Upper lobe of left lung (tissue), 4 donors: ENCODE measurements at regions not wholly inside any gene's neighbourhood (a gene's known extent, or its start where the extent isn't known, plus 50 kb on each side); places are given as distances from the start of the nearest gene placed in this dataset.

Source experiments
- CTCF ChIP-seq, 6 experiments: fragments of 450-650 bp in 4 of 6; fragments of 200-600 bp in 2 of 6; sonication (generic) in 2 of 6; IDR thresholded peaks; one replicate each; pipeline ENCODE4 v1.5.1; 2016 to 2019; ENCODE audit warnings: antibody characterized with exemption in 6 of 6
- EP300 ChIP-seq, 4 donors: sonication (generic); formaldehyde crosslinking; IDR thresholded peaks; one replicate each; pipeline ENCODE4 v1.5.1; 2017; ENCODE audit warnings: antibody characterized with exemption in 4 of 4, control low read depth in 2 of 4
- POLR2AphosphoS5 ChIP-seq, 2 donors: sonication (generic); formaldehyde crosslinking; IDR thresholded peaks; one replicate each; pipeline ENCODE4 v1.5.1; 2017; ENCODE audit warnings: antibody characterized with exemption in 2 of 2

DNA sequence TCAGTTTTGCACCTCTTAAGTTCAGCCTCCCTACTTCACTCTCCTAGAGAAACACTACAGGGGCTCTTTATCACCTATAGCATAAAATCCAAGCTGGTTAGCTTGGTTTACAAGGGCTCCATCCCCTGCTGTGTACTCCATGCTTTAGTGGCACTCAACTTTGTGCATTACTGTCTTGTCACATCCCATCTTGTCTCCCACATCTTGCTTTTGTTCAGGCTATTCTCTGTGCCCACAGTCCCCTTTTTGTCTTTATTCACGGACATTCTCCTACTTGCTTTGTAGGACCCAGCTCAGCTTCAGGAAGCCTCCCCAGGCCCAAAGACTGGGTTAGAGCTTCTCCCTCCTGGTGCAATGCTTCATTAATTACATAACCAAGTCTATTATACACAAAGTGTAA lies 107.9 kb upstream of the SPACA1 start:
- TF ChIP-seq CTCF (IDR thresholded peaks at IDR 0.05) (no peak), EP300 (IDR thresholded peaks at IDR 0.05) (no peak), POLR2AphosphoS5 (IDR thresholded peaks at IDR 0.05) (no peak)
